ENCODE measurements at regions not wholly inside any gene's neighbourhood (a gene's known extent, or its start where the extent isn't known, plus 50 kb on each side); places are given as distances from the start of the nearest gene placed in this dataset.

- Histone ChIP-seq H3K4me3 (no peak overlapping the region), H3K27ac (no peak overlapping the region), H3K9me3 (no peaks in the 10 kb centered on the region), H3K27me3 (no peaks in the 10 kb centered on the region), H3K36me3 (no peaks in the 10 kb centered on the region), H3K4me1 (no peaks in the 10 kb centered on the region)
- WGBS, 2 donors = 61 to 77% methylated on average over 3 of the region's 3 CpGs
- ATAC-seq (no peak), FAIRE-seq (no peak), DNase-seq (no peak)
- no peak for TF ChIP-seq CTCF (IDR thresholded peaks at IDR 0.05)
- intact Hi-C loops (cut with DNase I) = no loop called here
Measured at GRCh38 chr7:153475239-153475638, 577.0 kb upstream of the DPP6 start.

GRCh38 chr7:153476166-153476565 lies 576.0 kb upstream of the DPP6 start:
- H3K27me3 ChIP-seq = no peaks in the 10 kb centered on the region
- H3K4me3 ChIP-seq = no peak overlapping the region
- ATAC-seq = no peak
- FAIRE-seq = no peak
- WGBS, 2 donors = 48 to 56% methylated on average over 2 of the region's 2 CpGs
- no peaks in the 10 kb centered on the region for H3K4me1 ChIP-seq
- H3K9me3 ChIP-seq = no peaks in the 10 kb centered on the region
- intact Hi-C loops (cut with DNase I) = no loop called here
- no peak overlapping the region for H3K27ac ChIP-seq
- TF ChIP-seq CTCF (IDR thresholded peaks at IDR 0.05) = no peak
- no peak for DNase-seq
- no peaks in the 10 kb centered on the region for H3K36me3 ChIP-seq

GRCh38 chr7:153496257-153496656 lies 555.9 kb upstream of the DPP6 start:
- no peak for TF ChIP-seq CTCF (IDR thresholded peaks at IDR 0.05)
- FAIRE-seq (no peak), DNase-seq (no peak)

GRCh38 chr7:153503093-153503492 lies 549.1 kb upstream of the DPP6 start:
- intact Hi-C loops (cut with DNase I) = no loop called here

More at GRCh38 chr7:153496257-153496656, 555.9 kb upstream of the DPP6 start:
- intact Hi-C loops (cut with DNase I) = no loop called here
- 53 to 61% methylated on average over 2 of the region's 2 CpGs for WGBS, 2 donors
- no peaks in the 10 kb centered on the region for H3K27me3 ChIP-seq
- H3K9me3 ChIP-seq = no peaks in the 10 kb centered on the region
- H3K4me3 ChIP-seq = no peak overlapping the region
- H3K27ac ChIP-seq = no peak overlapping the region
- no peak for ATAC-seq
- no peaks in the 10 kb centered on the region for H3K36me3 ChIP-seq
- no peaks in the 10 kb centered on the region for H3K4me1 ChIP-seq

More at GRCh38 chr7:153503093-153503492, 549.1 kb upstream of the DPP6 start:
- no peaks in the 10 kb centered on the region for H3K27me3 ChIP-seq
- DNase-seq (no peak), FAIRE-seq (no peak), ATAC-seq (no peak)
- H3K9me3 ChIP-seq = no peaks in the 10 kb centered on the region
- H3K4me1 ChIP-seq = no peaks in the 10 kb centered on the region
- H3K27ac ChIP-seq = no peak overlapping the region
- TF ChIP-seq CTCF (IDR thresholded peaks at IDR 0.05) = no peak
- WGBS, 2 donors = 68 to 75% methylated on average over 5 of the region's 5 CpGs
- no peak overlapping the region for H3K4me3 ChIP-seq
- no peaks in the 10 kb centered on the region for H3K36me3 ChIP-seq

Data from pancreas (tissue), 10 donors.